D721Med (cell line): ENCODE measurements at regions not wholly inside any gene's neighbourhood (a gene's known extent, or its start where the extent isn't known, plus 50 kb on each side); places are given as distances from the start of the nearest gene placed in this dataset.
"Not testable (repeated sequence)": the region's sequence is repeated elsewhere in the genome, so short reads cannot be mapped to it uniquely, and the experiment has no call there.

Experiments used
- DNase-seq: peaks from one replicate; pipeline ENCODE4 v3.0.0; 2011; ENCODE audit warnings: low spot score; ENCODE audit not compliant: insufficient read length
- FAIRE-seq: peaks from 2 replicates; lab custom pipeline; 2011; peaks lifted over from hg19 to GRCh38; lab: Jason Lieb, UNC
- CTCF ChIP-seq: IDR thresholded peaks from 2 replicates; pipeline ENCODE4 v1.5.1; 2012; ENCODE audit warnings: mild to moderate bottlenecking, control low read depth; ENCODE audit not compliant: insufficient read depth; ENCODE audit errors: missing control alignments

GRCh38 chr5:155649666-155650065, 636.1 kb downstream of the KIF4B start:
- FAIRE-seq, result no peak
- no peak for TF ChIP-seq CTCF
- no peak for DNase-seq

GRCh38 chr5:155655569-155655968, 642.0 kb downstream of the KIF4B start:
- FAIRE-seq, result no peak
- DNase-seq, result no peak
- TF ChIP-seq CTCF, result no peak

GRCh38 chr5:155661859-155662258, 648.3 kb downstream of the KIF4B start:
- TF ChIP-seq CTCF, result no peak
- DNase-seq (no peak), FAIRE-seq (no peak)

- DNase-seq (no peak), FAIRE-seq (no peak)
- no peak for TF ChIP-seq CTCF
Measured at GRCh38 chr5:155665361-155665760, 651.8 kb downstream of the KIF4B start.

- not testable (repeated sequence) for DNase-seq, FAIRE-seq
Measured at GRCh38 chr5:155672001-155672400, 655.0 kb upstream of the SGCD start.

GRCh38 chr5:155676967-155677366, 650.0 kb upstream of the SGCD start:
- no peak for DNase-seq
- FAIRE-seq, result no peak
- no peak for TF ChIP-seq CTCF

- no peak for FAIRE-seq
- no peak for TF ChIP-seq CTCF
- DNase-seq, result no peak
Measured at GRCh38 chr5:155678371-155678770, 648.6 kb upstream of the SGCD start.

GRCh38 chr5:155679530-155679929, 647.4 kb upstream of the SGCD start:
- no peak for FAIRE-seq

More at GRCh38 chr5:155679530-155679929, 647.4 kb upstream of the SGCD start:
- no peak for TF ChIP-seq CTCF
- DNase-seq, result no peak
